ENCODE measurements at regions not wholly inside any gene's neighbourhood (a gene's known extent, or its start where the extent isn't known, plus 50 kb on each side); places are given as distances from the start of the nearest gene placed in this dataset.

- TF ChIP-seq EZH2phosphoT487 (IDR thresholded peaks at IDR 0.05) (no peak), EZH2 (IDR thresholded peaks at IDR 0.05) (no peak)
- TF ChIP-seq, protein P1, sequence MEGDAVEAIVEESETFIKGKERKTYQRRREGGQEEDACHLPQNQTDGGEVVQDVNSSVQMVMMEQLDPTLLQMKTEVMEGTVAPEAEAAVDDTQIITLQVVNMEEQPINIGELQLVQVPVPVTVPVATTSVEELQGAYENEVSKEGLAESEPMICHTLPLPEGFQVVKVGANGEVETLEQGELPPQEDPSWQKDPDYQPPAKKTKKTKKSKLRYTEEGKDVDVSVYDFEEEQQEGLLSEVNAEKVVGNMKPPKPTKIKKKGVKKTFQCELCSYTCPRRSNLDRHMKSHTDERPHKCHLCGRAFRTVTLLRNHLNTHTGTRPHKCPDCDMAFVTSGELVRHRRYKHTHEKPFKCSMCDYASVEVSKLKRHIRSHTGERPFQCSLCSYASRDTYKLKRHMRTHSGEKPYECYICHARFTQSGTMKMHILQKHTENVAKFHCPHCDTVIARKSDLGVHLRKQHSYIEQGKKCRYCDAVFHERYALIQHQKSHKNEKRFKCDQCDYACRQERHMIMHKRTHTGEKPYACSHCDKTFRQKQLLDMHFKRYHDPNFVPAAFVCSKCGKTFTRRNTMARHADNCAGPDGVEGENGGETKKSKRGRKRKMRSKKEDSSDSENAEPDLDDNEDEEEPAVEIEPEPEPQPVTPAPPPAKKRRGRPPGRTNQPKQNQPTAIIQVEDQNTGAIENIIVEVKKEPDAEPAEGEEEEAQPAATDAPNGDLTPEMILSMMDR (IDR thresholded peaks at IDR 0.05) = no peak
Measured at GRCh38 chr12:83691730-83692129, 1005.0 kb downstream of the TMTC2 start.

Measured in neural progenitor cell (in vitro differentiated cells).